ENCODE measurements at regions not wholly inside any gene's neighbourhood (a gene's known extent, or its start where the extent isn't known, plus 50 kb on each side); places are given as distances from the start of the nearest gene placed in this dataset.

- no peak for DNase-seq (ENCODE audit: low read depth, low spot score)
- intact Hi-C loops (cut with micrococcal nuclease) (no loop called here), dilution Hi-C loops (cut with MboI; ENCODE audit: extremely low pct_ligation_motif_present, low sequenced_read_pairs) (no loop called here)
- TF ChIP-seq POLR2A (IDR thresholded peaks at IDR 0.05; ENCODE audit: low read depth, low read length) (no peak), MYC (IDR thresholded peaks at IDR 0.05; ENCODE audit: low read depth, low read length) (no peak), CTCF (IDR thresholded peaks at IDR 0.05; ENCODE audit: extremely low read depth in 1 of 2, insufficient read depth in 1 of 2, low read depth in 1 of 2, low read length in 2 of 2) (no peak)
- H3K36me3 ChIP-seq (ENCODE audit: control insufficient read depth in 2 of 2, extremely low read depth in 1 of 2, insufficient read depth in 2 of 2, low read length in 2 of 2) = no peaks in the 10 kb centered on the region
- no peaks in the 10 kb centered on the region for H3K9me3 ChIP-seq (replicated peaks; ENCODE audit: control insufficient read depth, insufficient read depth, low read length)
- CTCF ChIA-PET = interaction anchor here (1.2 to 2.6 kb wide), 4 partner anchors 14 to 110 kb away, joined by 3 to 14 read pairs (median 4); no protein-coding TSS in a partner anchor
- no TSS peak for BruUV-seq (replicated peaks)
- no peaks in the 10 kb centered on the region for H3K79me2 ChIP-seq (ENCODE audit: control insufficient read depth, insufficient read depth, low read length)
- H3K4me2 ChIP-seq (ENCODE audit: insufficient read depth, low read length) = no peak overlapping the region
- H4K20me1 ChIP-seq (replicated peaks; ENCODE audit: control insufficient read depth, extremely low read depth, insufficient read depth, low read length) = no peaks in the 10 kb centered on the region
- H3K9me1 ChIP-seq (replicated peaks; ENCODE audit: control insufficient read depth, extremely low read depth, insufficient read depth, low read length) = no peaks in the 10 kb centered on the region
- no peak for FAIRE-seq
- POLR2A ChIA-PET = no interaction called here
- H2AFZ ChIP-seq (ENCODE audit: low read depth, low read length) = no peak overlapping the region
- no peak overlapping the region for H3K27ac ChIP-seq (ENCODE audit: insufficient read depth, low read depth, low read length)
- H3K9ac ChIP-seq (replicated peaks; ENCODE audit: extremely low read depth, insufficient read depth, low read length) = no peak overlapping the region
- peaks cover 6 to 12% of the 10 kb centered on the region in 2 experiments for H3K27me3 ChIP-seq (ENCODE audit: control insufficient read depth in 2 of 2, insufficient read depth in 2 of 2, low read length in 2 of 2)
- peaks cover 9% of the 10 kb centered on the region for H3K4me1 ChIP-seq (ENCODE audit: control insufficient read depth, extremely low read depth, insufficient read depth, low read length)
- H3K4me3 ChIP-seq (replicated peaks in 1 of 3; ENCODE audit: insufficient read depth in 1 of 3, low read depth in 1 of 3, low read length in 3 of 3) = no peak overlapping the region
Observed at GRCh38 chr1:212554401-212554800, 54.2 kb upstream of the ATF3 start.

GRCh38 chr1:212555426-212555825, 53.1 kb upstream of the ATF3 start:
- no peaks in the 10 kb centered on the region for H3K9me3 ChIP-seq (replicated peaks; ENCODE audit: control insufficient read depth, insufficient read depth, low read length)
- no peak overlapping the region for H3K9ac ChIP-seq (replicated peaks; ENCODE audit: extremely low read depth, insufficient read depth, low read length)
- peaks cover 9% of the 10 kb centered on the region for H3K4me1 ChIP-seq (ENCODE audit: control insufficient read depth, extremely low read depth, insufficient read depth, low read length)
- no TSS peak for BruUV-seq (replicated peaks)
- TF ChIP-seq CTCF (IDR thresholded peaks at IDR 0.05; ENCODE audit: extremely low read depth in 1 of 2, insufficient read depth in 1 of 2, low read depth in 1 of 2, low read length in 2 of 2) (no peak), EZH2 (IDR thresholded peaks at IDR 0.05; ENCODE audit: borderline replicate concordance, low read depth, low read length, severe bottlenecking) (no peak), JUN (IDR thresholded peaks at IDR 0.05; ENCODE audit: borderline replicate concordance, insufficient read depth, insufficient read length, low read depth) (no peak), POLR2A (IDR thresholded peaks at IDR 0.05; ENCODE audit: low read depth, low read length) (no peak), MYC (IDR thresholded peaks at IDR 0.05; ENCODE audit: low read depth, low read length) (no peak), FOS (IDR thresholded peaks at IDR 0.05; ENCODE audit: borderline replicate concordance, insufficient read depth, low read length) (no peak), GATA2 (IDR thresholded peaks at IDR 0.05; ENCODE audit: insufficient read depth, insufficient read length, low read depth, low read length) (no peak), POLR2AphosphoS5 (IDR thresholded peaks at IDR 0.05; ENCODE audit: insufficient read depth, low read depth, low read length) (no peak)
- TF ChIP-seq, protein P1, sequence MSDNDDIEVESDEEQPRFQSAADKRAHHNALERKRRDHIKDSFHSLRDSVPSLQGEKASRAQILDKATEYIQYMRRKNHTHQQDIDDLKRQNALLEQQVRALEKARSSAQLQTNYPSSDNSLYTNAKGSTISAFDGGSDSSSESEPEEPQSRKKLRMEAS (IDR thresholded peaks at IDR 0.05; ENCODE audit: insufficient read depth, insufficient read length) = no peak
- ChIA-PET CTCF (interaction anchor here (1.0 to 2.6 kb wide), 6 partner anchors 10 to 110 kb away, joined by 3 to 14 read pairs (median 4); no protein-coding TSS in a partner anchor), POLR2A (no interaction called here)
- no peak overlapping the region for H3K4me3 ChIP-seq (replicated peaks in 1 of 3; ENCODE audit: insufficient read depth in 1 of 3, low read depth in 1 of 3, low read length in 3 of 3)
- no peaks in the 10 kb centered on the region for H3K9me1 ChIP-seq (replicated peaks; ENCODE audit: control insufficient read depth, extremely low read depth, insufficient read depth, low read length)
- dilution Hi-C loops (cut with MboI; ENCODE audit: extremely low pct_ligation_motif_present, low sequenced_read_pairs) = no loop called here
- H3K4me2 ChIP-seq (ENCODE audit: insufficient read depth, low read length) = no peak overlapping the region
- intact Hi-C loops (cut with micrococcal nuclease) = no loop called here
- FAIRE-seq (peak; percentile 18), DNase-seq (ENCODE audit: low read depth, low spot score) (no peak)
- no peak overlapping the region for H3K27ac ChIP-seq (ENCODE audit: insufficient read depth, low read depth, low read length)
- no peaks in the 10 kb centered on the region for H4K20me1 ChIP-seq (replicated peaks; ENCODE audit: control insufficient read depth, extremely low read depth, insufficient read depth, low read length)
- H3K36me3 ChIP-seq (ENCODE audit: control insufficient read depth in 2 of 2, extremely low read depth in 1 of 2, insufficient read depth in 2 of 2, low read length in 2 of 2) = no peaks in the 10 kb centered on the region
- H2AFZ ChIP-seq (ENCODE audit: low read depth, low read length) = no peak overlapping the region
- no peaks in the 10 kb centered on the region for H3K79me2 ChIP-seq (ENCODE audit: control insufficient read depth, insufficient read depth, low read length)
- H3K27me3 ChIP-seq (ENCODE audit: control insufficient read depth in 2 of 2, insufficient read depth in 2 of 2, low read length in 2 of 2) = peaks cover 6 to 10% of the 10 kb centered on the region in 2 experiments

All from endothelial cell of umbilical vein (primary cell).